Neural cell (in vitro differentiated cells): ENCODE measurements at regions not wholly inside any gene's neighbourhood (a gene's known extent, or its start where the extent isn't known, plus 50 kb on each side); places are given as distances from the start of the nearest gene placed in this dataset.

Experiments used
- H2AFZ ChIP-seq: fragments of 200-600, 300-800 bp; sonication (generic), shearing (Covaris generic); 2 replicates; pipeline ENCODE4 v1.6.0; 2014; ENCODE audit warnings: low read depth, mild to moderate bottlenecking, antibody characterized with exemption, low read length, moderate library complexity
- H3F3A ChIP-seq: fragments of 200-600 bp; shearing (Covaris generic); 2 replicates; pipeline ENCODE4 v1.6.1; 2016; ENCODE audit warnings: mild to moderate bottlenecking, moderate library complexity, mixed read lengths, antibody characterized with exemption, low read length; ENCODE audit not compliant: insufficient read depth, poor library complexity, severe bottlenecking
- H3K27ac ChIP-seq: fragments of 200-600, 300-800 bp; sonication (generic), shearing (Covaris generic); 2 replicates; pipeline ENCODE4 v1.5.1; 2014; ENCODE audit warnings: mild to moderate bottlenecking, low read length, moderate library complexity
- H3K27me3 ChIP-seq: fragments of 300-800, 200-600 bp; sonication (generic), shearing (Covaris generic); 2 replicates; pipeline ENCODE4 v1.6.0; 2014; ENCODE audit warnings: mild to moderate bottlenecking, low read depth, low read length, moderate library complexity; ENCODE audit not compliant: insufficient read depth
- H3K36me3 ChIP-seq: fragments of 300-800, 200-600 bp; sonication (generic), shearing (Covaris generic); 2 replicates; pipeline ENCODE4 v1.5.1; 2014; ENCODE audit warnings: mild to moderate bottlenecking, antibody characterized with exemption, low read length, moderate library complexity; ENCODE audit not compliant: insufficient read depth
- H3K4me2 ChIP-seq: fragments of 300-800, 200-600 bp; sonication (generic), shearing (Covaris generic); 2 replicates; pipeline ENCODE4 v1.6.0; 2014; ENCODE audit warnings: mild to moderate bottlenecking, low read length
- H3K4me3 ChIP-seq: fragments of 300-800, 200-600 bp; sonication (generic), shearing (Covaris generic); 2 replicates; pipeline ENCODE4 v1.5.1; 2014; ENCODE audit warnings: mild to moderate bottlenecking, low read length, moderate library complexity
- H3K79me2 ChIP-seq: fragments of 200-600 bp; shearing (Covaris generic); replicated peaks from 2 replicates; pipeline ENCODE4 v1.6.0; 2014; ENCODE audit warnings: mild to moderate bottlenecking, low read length, moderate library complexity; ENCODE audit not compliant: insufficient read depth
- H3K9ac ChIP-seq: fragments of 300-800, 200-600 bp; sonication (generic), shearing (Covaris generic); 2 replicates; pipeline ENCODE4 v1.6.1; 2016; ENCODE audit warnings: mild to moderate bottlenecking, low read length, mixed read lengths
- H3K9me2 ChIP-seq: fragments of 200-600 bp; shearing (Covaris generic); 2 replicates; pipeline ENCODE4 v1.6.1; 2016; ENCODE audit warnings: mild to moderate bottlenecking, low read length, mixed read lengths; ENCODE audit not compliant: insufficient read depth
- H3K9me3 ChIP-seq: fragments of 200-600, 300-800 bp; sonication (generic), shearing (Covaris generic); 2 replicates; pipeline ENCODE4 v1.6.1; 2016; ENCODE audit warnings: mild to moderate bottlenecking, mixed run types, low read length, moderate library complexity, mixed read lengths
- H4K20me1 ChIP-seq: fragments of 200-600 bp; shearing (Covaris generic); 2 replicates; pipeline ENCODE4 v1.6.1; 2016; ENCODE audit warnings: mild to moderate bottlenecking, mixed run types; ENCODE audit not compliant: insufficient read depth
- EP300 ChIP-seq: fragments of 450-650 bp; conservative IDR thresholded peaks from 2 replicates; pipeline ENCODE4 v1.6.1; 2014; ENCODE audit warnings: antibody characterized with exemption, mild to moderate bottlenecking, moderate library complexity; ENCODE audit not compliant: poor library complexity, severe bottlenecking
- EZH2 ChIP-seq: fragments of 200-600, 300-800 bp; shearing (Covaris generic), sonication (generic); IDR thresholded peaks from 2 replicates; pipeline ENCODE4 v1.6.1; 2014; ENCODE audit warnings: antibody characterized with exemption, low read length, borderline replicate concordance, mild to moderate bottlenecking; ENCODE audit not compliant: insufficient read depth, poor library complexity, severe bottlenecking
- MXI1 ChIP-seq: fragments of 450-650 bp; conservative IDR thresholded peaks from 2 replicates; pipeline ENCODE4 v1.6.1; 2014; ENCODE audit warnings: antibody characterized with exemption, mild to moderate bottlenecking; ENCODE audit not compliant: poor library complexity, severe bottlenecking
- POLR2AphosphoS5 ChIP-seq: IDR thresholded peaks from 2 replicates; pipeline ENCODE4 v1.6.1; 2012
- RAD21 ChIP-seq: fragments of 450-650 bp; conservative IDR thresholded peaks from 2 replicates; pipeline ENCODE4 v1.6.1; 2014; ENCODE audit warnings: antibody characterized with exemption, mild to moderate bottlenecking, moderate library complexity
- SMC3 ChIP-seq: fragments of 450-650 bp; conservative IDR thresholded peaks from 2 replicates; pipeline ENCODE4 v1.6.1; 2014; ENCODE audit warnings: antibody characterized with exemption, mild to moderate bottlenecking, moderate library complexity; ENCODE audit not compliant: poor library complexity
- TAF1 ChIP-seq: IDR thresholded peaks from 2 replicates; pipeline ENCODE4 v1.6.1; 2012; ENCODE audit warnings: low read depth
- TF ChIP-seq, protein P1 (sequence below): IDR thresholded peaks from 2 replicates; pipeline ENCODE4 v1.6.1; 2012; ENCODE audit warnings: borderline replicate concordance
- TF ChIP-seq, protein P2 (sequence below): fragments of 450-650 bp; IDR thresholded peaks from 2 replicates; pipeline ENCODE4 v1.5.1; 2014; ENCODE audit warnings: antibody characterized with exemption, mild to moderate bottlenecking, moderate library complexity; ENCODE audit not compliant: poor library complexity, severe bottlenecking

DNA sequence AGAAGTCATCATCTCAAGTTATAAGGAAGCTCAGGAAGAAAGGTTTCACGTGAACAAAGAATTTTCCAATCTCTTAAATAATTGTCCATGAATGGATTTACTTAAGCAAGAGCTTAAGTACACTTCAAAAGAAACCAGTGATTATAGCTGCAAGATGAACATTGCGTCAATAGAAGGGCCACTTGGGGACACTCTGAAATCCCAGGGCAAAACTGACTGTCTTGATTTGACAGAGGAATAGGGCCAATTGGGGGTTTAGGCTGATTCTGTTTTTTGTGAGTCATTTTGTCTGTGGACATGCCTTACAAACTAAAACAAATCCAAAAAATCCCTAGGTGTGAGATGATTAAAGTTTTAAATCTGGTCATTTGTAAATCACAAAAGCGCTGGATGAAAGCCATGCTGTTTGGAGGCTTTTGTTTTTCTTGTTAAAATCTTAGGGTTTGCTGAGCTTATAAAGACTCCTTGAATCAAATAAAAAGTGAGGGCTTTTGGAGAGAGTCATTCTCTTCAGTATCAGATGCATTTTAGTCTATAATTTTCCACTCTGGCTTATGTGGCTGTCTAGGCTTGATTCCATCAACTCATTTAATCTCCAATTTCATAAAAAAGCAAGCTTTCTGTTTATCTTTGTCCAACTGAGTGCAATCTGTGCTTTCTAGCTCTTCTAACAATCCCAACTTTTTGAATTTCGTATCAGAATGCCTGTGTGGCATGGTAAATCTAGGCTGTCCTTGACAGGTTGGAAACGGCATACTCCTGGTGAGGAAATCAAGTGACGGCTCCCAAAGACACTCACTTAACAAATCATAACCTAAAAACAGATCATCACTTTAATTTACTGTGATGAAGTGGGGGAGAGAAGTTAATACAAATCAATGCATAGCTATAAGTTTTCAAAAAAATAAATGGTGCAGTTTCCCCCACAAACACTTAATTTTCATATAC is 98.2 kb upstream of the SOX9 start:
- Histone ChIP-seq H3K27ac (no peak overlapping the region), H3K4me3 (no peak overlapping the region), H3K79me2 (no peaks in the 10 kb centered on the region), H3F3A (no peaks in the 10 kb centered on the region), H2AFZ (no peak overlapping the region), H3K4me2 (no peak overlapping the region), H4K20me1 (no peaks in the 10 kb centered on the region), H3K9me3 (no peaks in the 10 kb centered on the region), H3K9ac (no peak overlapping the region), H3K9me2 (no peaks in the 10 kb centered on the region), H3K36me3 (no peaks in the 10 kb centered on the region), H3K27me3 (no peaks in the 10 kb centered on the region)
- no peak for TF ChIP-seq SMC3
- no peak for TF ChIP-seq EZH2
- no peak for TF ChIP-seq RAD21
- TF ChIP-seq EP300, result no peak
- no peak for TF ChIP-seq MXI1
- TF ChIP-seq, protein P1, sequence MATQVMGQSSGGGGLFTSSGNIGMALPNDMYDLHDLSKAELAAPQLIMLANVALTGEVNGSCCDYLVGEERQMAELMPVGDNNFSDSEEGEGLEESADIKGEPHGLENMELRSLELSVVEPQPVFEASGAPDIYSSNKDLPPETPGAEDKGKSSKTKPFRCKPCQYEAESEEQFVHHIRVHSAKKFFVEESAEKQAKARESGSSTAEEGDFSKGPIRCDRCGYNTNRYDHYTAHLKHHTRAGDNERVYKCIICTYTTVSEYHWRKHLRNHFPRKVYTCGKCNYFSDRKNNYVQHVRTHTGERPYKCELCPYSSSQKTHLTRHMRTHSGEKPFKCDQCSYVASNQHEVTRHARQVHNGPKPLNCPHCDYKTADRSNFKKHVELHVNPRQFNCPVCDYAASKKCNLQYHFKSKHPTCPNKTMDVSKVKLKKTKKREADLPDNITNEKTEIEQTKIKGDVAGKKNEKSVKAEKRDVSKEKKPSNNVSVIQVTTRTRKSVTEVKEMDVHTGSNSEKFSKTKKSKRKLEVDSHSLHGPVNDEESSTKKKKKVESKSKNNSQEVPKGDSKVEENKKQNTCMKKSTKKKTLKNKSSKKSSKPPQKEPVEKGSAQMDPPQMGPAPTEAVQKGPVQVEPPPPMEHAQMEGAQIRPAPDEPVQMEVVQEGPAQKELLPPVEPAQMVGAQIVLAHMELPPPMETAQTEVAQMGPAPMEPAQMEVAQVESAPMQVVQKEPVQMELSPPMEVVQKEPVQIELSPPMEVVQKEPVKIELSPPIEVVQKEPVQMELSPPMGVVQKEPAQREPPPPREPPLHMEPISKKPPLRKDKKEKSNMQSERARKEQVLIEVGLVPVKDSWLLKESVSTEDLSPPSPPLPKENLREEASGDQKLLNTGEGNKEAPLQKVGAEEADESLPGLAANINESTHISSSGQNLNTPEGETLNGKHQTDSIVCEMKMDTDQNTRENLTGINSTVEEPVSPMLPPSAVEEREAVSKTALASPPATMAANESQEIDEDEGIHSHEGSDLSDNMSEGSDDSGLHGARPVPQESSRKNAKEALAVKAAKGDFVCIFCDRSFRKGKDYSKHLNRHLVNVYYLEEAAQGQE, result no peak
- TF ChIP-seq POLR2AphosphoS5, result no peak
- TF ChIP-seq TAF1, result no peak
- TF ChIP-seq, protein P2, sequence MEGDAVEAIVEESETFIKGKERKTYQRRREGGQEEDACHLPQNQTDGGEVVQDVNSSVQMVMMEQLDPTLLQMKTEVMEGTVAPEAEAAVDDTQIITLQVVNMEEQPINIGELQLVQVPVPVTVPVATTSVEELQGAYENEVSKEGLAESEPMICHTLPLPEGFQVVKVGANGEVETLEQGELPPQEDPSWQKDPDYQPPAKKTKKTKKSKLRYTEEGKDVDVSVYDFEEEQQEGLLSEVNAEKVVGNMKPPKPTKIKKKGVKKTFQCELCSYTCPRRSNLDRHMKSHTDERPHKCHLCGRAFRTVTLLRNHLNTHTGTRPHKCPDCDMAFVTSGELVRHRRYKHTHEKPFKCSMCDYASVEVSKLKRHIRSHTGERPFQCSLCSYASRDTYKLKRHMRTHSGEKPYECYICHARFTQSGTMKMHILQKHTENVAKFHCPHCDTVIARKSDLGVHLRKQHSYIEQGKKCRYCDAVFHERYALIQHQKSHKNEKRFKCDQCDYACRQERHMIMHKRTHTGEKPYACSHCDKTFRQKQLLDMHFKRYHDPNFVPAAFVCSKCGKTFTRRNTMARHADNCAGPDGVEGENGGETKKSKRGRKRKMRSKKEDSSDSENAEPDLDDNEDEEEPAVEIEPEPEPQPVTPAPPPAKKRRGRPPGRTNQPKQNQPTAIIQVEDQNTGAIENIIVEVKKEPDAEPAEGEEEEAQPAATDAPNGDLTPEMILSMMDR, result no peak

DNA sequence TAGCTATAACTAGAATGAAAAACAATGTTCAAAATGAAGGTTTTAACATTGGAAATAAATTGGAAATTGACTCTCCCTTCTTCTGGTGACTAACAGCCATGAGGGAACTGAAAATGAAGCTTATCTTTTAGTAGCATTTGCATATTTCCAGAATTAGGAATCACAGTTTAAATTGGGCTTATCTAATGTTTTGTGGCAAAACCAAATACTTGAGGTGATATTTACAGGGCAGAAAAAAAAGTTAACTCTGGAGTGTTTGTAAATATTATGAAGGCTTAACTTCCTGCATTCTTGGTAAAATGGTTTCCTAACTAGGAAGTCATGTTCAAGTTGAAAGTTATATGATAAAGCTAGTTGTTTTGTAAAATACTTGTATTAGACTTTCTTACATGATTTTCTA is 96.4 kb upstream of the SOX9 start:
- Histone ChIP-seq H3K9me3 (no peaks in the 10 kb centered on the region), H3K9me2 (no peaks in the 10 kb centered on the region)
- TF ChIP-seq POLR2AphosphoS5 (no peak), RAD21 (no peak), TAF1 (no peak), EZH2 (no peak), MXI1 (no peak), EP300 (no peak), SMC3 (no peak)
- TF ChIP-seq, protein P2, result no peak
- TF ChIP-seq, protein P1, result no peak

More for the DNA sequence above, 96.4 kb upstream of the SOX9 start:
- Histone ChIP-seq H3K27ac (no peak overlapping the region), H3K27me3 (no peaks in the 10 kb centered on the region), H3K9ac (no peak overlapping the region), H3K36me3 (no peaks in the 10 kb centered on the region), H4K20me1 (no peaks in the 10 kb centered on the region), H3K79me2 (no peaks in the 10 kb centered on the region), H3F3A (no peaks in the 10 kb centered on the region), H3K4me2 (no peak overlapping the region), H3K4me3 (no peak overlapping the region), H2AFZ (no peak overlapping the region)
